ENCODE measurements at regions not wholly inside any gene's neighbourhood (a gene's known extent, or its start where the extent isn't known, plus 50 kb on each side); places are given as distances from the start of the nearest gene placed in this dataset.

- TF ChIP-seq CTCF (IDR thresholded peaks at IDR 0.05; ENCODE audit: low read depth, low read length, poor library complexity, severe bottlenecking) (no peak), EZH2phosphoT487 (IDR thresholded peaks at IDR 0.05; ENCODE audit: borderline replicate concordance, low read length) (no peak)
Measured at GRCh38 chr18:10319026-10319425, 135.4 kb upstream of the APCDD1 start.
